ENCODE measurements at regions not wholly inside any gene's neighbourhood (a gene's known extent, or its start where the extent isn't known, plus 50 kb on each side); places are given as distances from the start of the nearest gene placed in this dataset.

DNA sequence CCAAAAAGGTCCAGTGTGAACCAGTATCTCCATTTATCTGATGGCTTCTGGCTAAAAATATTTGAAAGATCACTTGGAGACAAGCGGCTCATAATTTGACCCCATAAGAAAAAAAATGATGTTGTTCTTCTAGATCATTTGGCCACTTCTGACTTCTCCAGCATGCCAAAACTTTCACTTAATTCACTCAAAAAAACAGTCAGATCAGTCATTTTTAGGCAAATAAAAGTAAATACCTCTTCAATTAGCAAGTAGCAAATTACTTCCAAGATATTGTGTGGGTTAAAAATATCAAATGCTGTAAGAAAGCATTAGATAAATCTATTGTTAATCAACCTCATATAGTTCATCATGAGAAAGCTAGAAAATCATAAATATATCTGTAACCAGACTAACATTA is 106.0 kb downstream of the ZC3H11B start:
- no peak for TF ChIP-seq OSR1 (CRISPR knock-in tag; IDR thresholded peaks at IDR 0.05)
- TF ChIP-seq ZFP30 (CRISPR knock-in tag; IDR thresholded peaks at IDR 0.05), result no peak
- no peak for TF ChIP-seq ZFP3 (CRISPR knock-in tag; IDR thresholded peaks at IDR 0.05)
- TF ChIP-seq, protein P1, sequence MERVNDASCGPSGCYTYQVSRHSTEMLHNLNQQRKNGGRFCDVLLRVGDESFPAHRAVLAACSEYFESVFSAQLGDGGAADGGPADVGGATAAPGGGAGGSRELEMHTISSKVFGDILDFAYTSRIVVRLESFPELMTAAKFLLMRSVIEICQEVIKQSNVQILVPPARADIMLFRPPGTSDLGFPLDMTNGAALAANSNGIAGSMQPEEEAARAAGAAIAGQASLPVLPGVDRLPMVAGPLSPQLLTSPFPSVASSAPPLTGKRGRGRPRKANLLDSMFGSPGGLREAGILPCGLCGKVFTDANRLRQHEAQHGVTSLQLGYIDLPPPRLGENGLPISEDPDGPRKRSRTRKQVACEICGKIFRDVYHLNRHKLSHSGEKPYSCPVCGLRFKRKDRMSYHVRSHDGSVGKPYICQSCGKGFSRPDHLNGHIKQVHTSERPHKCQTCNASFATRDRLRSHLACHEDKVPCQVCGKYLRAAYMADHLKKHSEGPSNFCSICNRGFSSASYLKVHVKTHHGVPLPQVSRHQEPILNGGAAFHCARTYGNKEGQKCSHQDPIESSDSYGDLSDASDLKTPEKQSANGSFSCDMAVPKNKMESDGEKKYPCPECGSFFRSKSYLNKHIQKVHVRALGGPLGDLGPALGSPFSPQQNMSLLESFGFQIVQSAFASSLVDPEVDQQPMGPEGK (CRISPR knock-in tag; IDR thresholded peaks at IDR 0.05; ENCODE audit: borderline replicate concordance), result no peak
- TF ChIP-seq TOX (CRISPR knock-in tag; IDR thresholded peaks at IDR 0.05; ENCODE audit: borderline replicate concordance), result no peak
- TF ChIP-seq, protein P2, sequence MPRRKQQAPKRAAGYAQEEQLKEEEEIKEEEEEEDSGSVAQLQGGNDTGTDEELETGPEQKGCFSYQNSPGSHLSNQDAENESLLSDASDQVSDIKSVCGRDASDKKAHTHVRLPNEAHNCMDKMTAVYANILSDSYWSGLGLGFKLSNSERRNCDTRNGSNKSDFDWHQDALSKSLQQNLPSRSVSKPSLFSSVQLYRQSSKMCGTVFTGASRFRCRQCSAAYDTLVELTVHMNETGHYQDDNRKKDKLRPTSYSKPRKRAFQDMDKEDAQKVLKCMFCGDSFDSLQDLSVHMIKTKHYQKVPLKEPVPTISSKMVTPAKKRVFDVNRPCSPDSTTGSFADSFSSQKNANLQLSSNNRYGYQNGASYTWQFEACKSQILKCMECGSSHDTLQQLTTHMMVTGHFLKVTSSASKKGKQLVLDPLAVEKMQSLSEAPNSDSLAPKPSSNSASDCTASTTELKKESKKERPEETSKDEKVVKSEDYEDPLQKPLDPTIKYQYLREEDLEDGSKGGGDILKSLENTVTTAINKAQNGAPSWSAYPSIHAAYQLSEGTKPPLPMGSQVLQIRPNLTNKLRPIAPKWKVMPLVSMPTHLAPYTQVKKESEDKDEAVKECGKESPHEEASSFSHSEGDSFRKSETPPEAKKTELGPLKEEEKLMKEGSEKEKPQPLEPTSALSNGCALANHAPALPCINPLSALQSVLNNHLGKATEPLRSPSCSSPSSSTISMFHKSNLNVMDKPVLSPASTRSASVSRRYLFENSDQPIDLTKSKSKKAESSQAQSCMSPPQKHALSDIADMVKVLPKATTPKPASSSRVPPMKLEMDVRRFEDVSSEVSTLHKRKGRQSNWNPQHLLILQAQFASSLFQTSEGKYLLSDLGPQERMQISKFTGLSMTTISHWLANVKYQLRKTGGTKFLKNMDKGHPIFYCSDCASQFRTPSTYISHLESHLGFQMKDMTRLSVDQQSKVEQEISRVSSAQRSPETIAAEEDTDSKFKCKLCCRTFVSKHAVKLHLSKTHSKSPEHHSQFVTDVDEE (CRISPR knock-in tag; IDR thresholded peaks at IDR 0.05), result no peak
- no peak for TF ChIP-seq GLIS3 (CRISPR knock-in tag; IDR thresholded peaks at IDR 0.05)
- no peak for TF ChIP-seq ISL1 (CRISPR knock-in tag; IDR thresholded peaks at IDR 0.05)
- no peak for TF ChIP-seq PPARA (CRISPR knock-in tag; IDR thresholded peaks at IDR 0.05; ENCODE audit: borderline replicate concordance)
- TF ChIP-seq, protein P3, sequence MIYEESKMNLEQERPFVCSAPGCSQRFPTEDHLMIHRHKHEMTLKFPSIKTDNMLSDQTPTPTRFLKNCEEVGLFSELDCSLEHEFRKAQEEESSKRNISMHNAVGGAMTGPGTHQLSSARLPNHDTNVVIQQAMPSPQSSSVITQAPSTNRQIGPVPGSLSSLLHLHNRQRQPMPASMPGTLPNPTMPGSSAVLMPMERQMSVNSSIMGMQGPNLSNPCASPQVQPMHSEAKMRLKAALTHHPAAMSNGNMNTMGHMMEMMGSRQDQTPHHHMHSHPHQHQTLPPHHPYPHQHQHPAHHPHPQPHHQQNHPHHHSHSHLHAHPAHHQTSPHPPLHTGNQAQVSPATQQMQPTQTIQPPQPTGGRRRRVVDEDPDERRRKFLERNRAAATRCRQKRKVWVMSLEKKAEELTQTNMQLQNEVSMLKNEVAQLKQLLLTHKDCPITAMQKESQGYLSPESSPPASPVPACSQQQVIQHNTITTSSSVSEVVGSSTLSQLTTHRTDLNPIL (CRISPR knock-in tag; IDR thresholded peaks at IDR 0.05; ENCODE audit: low read depth), result no peak
- no peak for TF ChIP-seq ZNF70 (CRISPR knock-in tag; IDR thresholded peaks at IDR 0.05)
- TF ChIP-seq, protein P4, sequence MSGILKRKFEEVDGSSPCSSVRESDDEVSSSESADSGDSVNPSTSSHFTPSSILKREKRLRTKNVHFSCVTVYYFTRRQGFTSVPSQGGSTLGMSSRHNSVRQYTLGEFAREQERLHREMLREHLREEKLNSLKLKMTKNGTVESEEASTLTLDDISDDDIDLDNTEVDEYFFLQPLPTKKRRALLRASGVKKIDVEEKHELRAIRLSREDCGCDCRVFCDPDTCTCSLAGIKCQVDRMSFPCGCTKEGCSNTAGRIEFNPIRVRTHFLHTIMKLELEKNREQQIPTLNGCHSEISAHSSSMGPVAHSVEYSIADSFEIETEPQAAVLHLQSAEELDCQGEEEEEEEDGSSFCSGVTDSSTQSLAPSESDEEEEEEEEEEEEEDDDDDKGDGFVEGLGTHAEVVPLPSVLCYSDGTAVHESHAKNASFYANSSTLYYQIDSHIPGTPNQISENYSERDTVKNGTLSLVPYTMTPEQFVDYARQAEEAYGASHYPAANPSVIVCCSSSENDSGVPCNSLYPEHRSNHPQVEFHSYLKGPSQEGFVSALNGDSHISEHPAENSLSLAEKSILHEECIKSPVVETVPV (CRISPR knock-in tag; IDR thresholded peaks at IDR 0.05), result no peak
- no peak for TF ChIP-seq ZC3H10 (CRISPR knock-in tag; IDR thresholded peaks at IDR 0.05)
- TF ChIP-seq ARNTL (CRISPR knock-in tag; IDR thresholded peaks at IDR 0.05; ENCODE audit: borderline replicate concordance, low read depth), result no peak
- no peak for TF ChIP-seq RARB (CRISPR knock-in tag; IDR thresholded peaks at IDR 0.05)
- TF ChIP-seq, protein P5, sequence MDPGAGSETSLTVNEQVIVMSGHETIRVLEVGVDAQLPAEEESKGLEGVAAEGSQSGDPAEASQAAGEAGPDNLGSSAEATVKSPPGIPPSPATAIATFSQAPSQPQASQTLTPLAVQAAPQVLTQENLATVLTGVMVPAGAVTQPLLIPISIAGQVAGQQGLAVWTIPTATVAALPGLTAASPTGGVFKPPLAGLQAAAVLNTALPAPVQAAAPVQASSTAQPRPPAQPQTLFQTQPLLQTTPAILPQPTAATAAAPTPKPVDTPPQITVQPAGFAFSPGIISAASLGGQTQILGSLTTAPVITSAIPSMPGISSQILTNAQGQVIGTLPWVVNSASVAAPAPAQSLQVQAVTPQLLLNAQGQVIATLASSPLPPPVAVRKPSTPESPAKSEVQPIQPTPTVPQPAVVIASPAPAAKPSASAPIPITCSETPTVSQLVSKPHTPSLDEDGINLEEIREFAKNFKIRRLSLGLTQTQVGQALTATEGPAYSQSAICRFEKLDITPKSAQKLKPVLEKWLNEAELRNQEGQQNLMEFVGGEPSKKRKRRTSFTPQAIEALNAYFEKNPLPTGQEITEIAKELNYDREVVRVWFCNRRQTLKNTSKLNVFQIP (CRISPR knock-in tag; IDR thresholded peaks at IDR 0.05; ENCODE audit: borderline replicate concordance, low read depth), result no peak
- no peak for TF ChIP-seq TCF4 (CRISPR knock-in tag; IDR thresholded peaks at IDR 0.05; ENCODE audit: borderline replicate concordance)
- TF ChIP-seq ESRRG (CRISPR knock-in tag; IDR thresholded peaks at IDR 0.05), result no peak
- no peak for TF ChIP-seq CSDC2 (CRISPR knock-in tag; IDR thresholded peaks at IDR 0.05)
- no peak for ATAC-seq

DNA sequence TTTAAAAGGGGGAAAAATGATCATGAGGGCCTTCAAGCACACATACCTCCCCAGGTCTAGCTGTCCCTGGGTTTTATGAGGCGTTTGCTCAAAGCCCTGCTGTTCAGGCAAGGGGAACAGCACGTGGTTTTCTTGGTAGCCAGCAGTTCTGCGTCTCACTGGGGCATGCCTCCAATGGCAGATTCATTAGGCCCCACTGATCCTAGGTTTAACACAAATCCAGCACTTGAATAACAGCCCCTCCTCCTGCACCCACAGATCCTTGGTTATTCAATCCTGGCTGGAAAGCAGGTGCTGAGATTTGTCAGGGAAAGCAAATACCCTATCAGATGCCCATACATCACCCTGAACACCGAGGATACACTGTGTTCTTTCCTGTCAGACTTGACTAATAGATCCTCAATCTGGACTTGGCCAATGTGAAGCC is 106.4 kb downstream of the ZC3H11B start:
- TF ChIP-seq ZFP30 (CRISPR knock-in tag; IDR thresholded peaks at IDR 0.05) (no peak), CSDC2 (CRISPR knock-in tag; IDR thresholded peaks at IDR 0.05) (no peak), OSR1 (CRISPR knock-in tag; IDR thresholded peaks at IDR 0.05) (no peak), SNAI2 (CRISPR knock-in tag; IDR thresholded peaks at IDR 0.05) (no peak), ZNF70 (CRISPR knock-in tag; IDR thresholded peaks at IDR 0.05) (no peak), GLIS3 (CRISPR knock-in tag; IDR thresholded peaks at IDR 0.05) (no peak), TCF4 (CRISPR knock-in tag; IDR thresholded peaks at IDR 0.05; ENCODE audit: borderline replicate concordance) (no peak), ZNF565 (CRISPR knock-in tag; conservative IDR thresholded peaks at IDR 0.05; ENCODE audit: low read depth) (no peak), BACH2 (CRISPR knock-in tag; IDR thresholded peaks at IDR 0.05; ENCODE audit: borderline replicate concordance) (no peak), TOX (CRISPR knock-in tag; IDR thresholded peaks at IDR 0.05; ENCODE audit: borderline replicate concordance) (no peak), ZNF8 (CRISPR knock-in tag; IDR thresholded peaks at IDR 0.05) (no peak), ZFP3 (CRISPR knock-in tag; IDR thresholded peaks at IDR 0.05) (no peak), ESRRG (CRISPR knock-in tag; IDR thresholded peaks at IDR 0.05) (no peak), RARB (CRISPR knock-in tag; IDR thresholded peaks at IDR 0.05) (no peak), PPARA (CRISPR knock-in tag; IDR thresholded peaks at IDR 0.05; ENCODE audit: borderline replicate concordance) (no peak)
- TF ChIP-seq, protein P5 (CRISPR knock-in tag; IDR thresholded peaks at IDR 0.05; ENCODE audit: borderline replicate concordance, low read depth), result no peak
- TF ChIP-seq, protein P3 (CRISPR knock-in tag; IDR thresholded peaks at IDR 0.05; ENCODE audit: low read depth), result no peak
- TF ChIP-seq, protein P2 (CRISPR knock-in tag; IDR thresholded peaks at IDR 0.05), result no peak
- no peak for ATAC-seq
